ENCODE measurements at regions not wholly inside any gene's neighbourhood (a gene's known extent, or its start where the extent isn't known, plus 50 kb on each side); places are given as distances from the start of the nearest gene placed in this dataset.

- no peak for TF ChIP-seq SUZ12 (IDR thresholded peaks at IDR 0.05; ENCODE audit: extremely low read depth, insufficient read depth, insufficient read length)
- TF ChIP-seq YY1 (IDR thresholded peaks at IDR 0.05; ENCODE audit: insufficient read depth, insufficient read length), result no peak
Observed at GRCh38 chr18:78836838-78837237, 142.8 kb upstream of the SALL3 start.
